GM21526 (cell line): ENCODE measurements at regions not wholly inside any gene's neighbourhood (a gene's known extent, or its start where the extent isn't known, plus 50 kb on each side); places are given as distances from the start of the nearest gene placed in this dataset.

Source experiments
- ATAC-seq: cut with Tn5 transposase; IDR thresholded peaks from one replicate; pipeline ENCODE4 v1.9.1; 2021; ENCODE audit warnings: moderate library complexity; ENCODE audit not compliant: unreplicated experiment, low FRiP score

GRCh38 chr14:61891810-61892209 is 129.6 kb downstream of the SNAPC1 start:
- ATAC-seq: no peak

GRCh38 chr14:61893371-61893940 is 131.2 kb downstream of the SNAPC1 start:
- ATAC-seq: no peak

- ATAC-seq: no peak
These were observed 132.3 kb downstream of the SNAPC1 start for GRCh38 chr14:61894452-61895077.

GRCh38 chr14:61897300-61897699 is 135.1 kb downstream of the SNAPC1 start:
- no peak for ATAC-seq

GRCh38 chr14:61898568-61898967 is 136.3 kb downstream of the SNAPC1 start:
- ATAC-seq: no peak

GRCh38 chr14:61899497-61899896 is 137.3 kb downstream of the SNAPC1 start:
- no peak for ATAC-seq

GRCh38 chr14:61904946-61905345 is 142.7 kb downstream of the SNAPC1 start:
- ATAC-seq: no peak

GRCh38 chr14:61911574-61911973 is 149.4 kb downstream of the SNAPC1 start:
- ATAC-seq: no peak

GRCh38 chr14:61918998-61919397 is 156.8 kb downstream of the SNAPC1 start:
- ATAC-seq: no peak

- no peak for ATAC-seq
These were observed 161.1 kb downstream of the SNAPC1 start for GRCh38 chr14:61923348-61923747.

- no peak for ATAC-seq
These were observed 162.8 kb downstream of the SNAPC1 start for GRCh38 chr14:61925043-61925442.

GRCh38 chr14:61925732-61926435 is 163.7 kb downstream of the SNAPC1 start:
- no peak for ATAC-seq

GRCh38 chr14:61927060-61927459 is 164.8 kb downstream of the SNAPC1 start:
- no peak for ATAC-seq

GRCh38 chr14:61927520-61927919 is 165.3 kb downstream of the SNAPC1 start:
- ATAC-seq: no peak

- ATAC-seq: no peak
These were observed 166.1 kb downstream of the SNAPC1 start for GRCh38 chr14:61928300-61928699.

GRCh38 chr14:61928701-61929100 is 166.5 kb downstream of the SNAPC1 start:
- no peak for ATAC-seq

- no peak for ATAC-seq
These were observed 167.4 kb downstream of the SNAPC1 start for GRCh38 chr14:61929651-61930050.

- no peak for ATAC-seq
These were observed 168.1 kb downstream of the SNAPC1 start for GRCh38 chr14:61930101-61930857.

GRCh38 chr14:61932974-61933373 is 170.8 kb downstream of the SNAPC1 start:
- ATAC-seq: no peak

GRCh38 chr14:61934385-61934784 is 172.2 kb downstream of the SNAPC1 start:
- no peak for ATAC-seq

- no peak for ATAC-seq
These were observed 177.6 kb downstream of the SNAPC1 start for GRCh38 chr14:61939776-61940175.
